ENCODE measurements at regions not wholly inside any gene's neighbourhood (a gene's known extent, or its start where the extent isn't known, plus 50 kb on each side); places are given as distances from the start of the nearest gene placed in this dataset.

DNA sequence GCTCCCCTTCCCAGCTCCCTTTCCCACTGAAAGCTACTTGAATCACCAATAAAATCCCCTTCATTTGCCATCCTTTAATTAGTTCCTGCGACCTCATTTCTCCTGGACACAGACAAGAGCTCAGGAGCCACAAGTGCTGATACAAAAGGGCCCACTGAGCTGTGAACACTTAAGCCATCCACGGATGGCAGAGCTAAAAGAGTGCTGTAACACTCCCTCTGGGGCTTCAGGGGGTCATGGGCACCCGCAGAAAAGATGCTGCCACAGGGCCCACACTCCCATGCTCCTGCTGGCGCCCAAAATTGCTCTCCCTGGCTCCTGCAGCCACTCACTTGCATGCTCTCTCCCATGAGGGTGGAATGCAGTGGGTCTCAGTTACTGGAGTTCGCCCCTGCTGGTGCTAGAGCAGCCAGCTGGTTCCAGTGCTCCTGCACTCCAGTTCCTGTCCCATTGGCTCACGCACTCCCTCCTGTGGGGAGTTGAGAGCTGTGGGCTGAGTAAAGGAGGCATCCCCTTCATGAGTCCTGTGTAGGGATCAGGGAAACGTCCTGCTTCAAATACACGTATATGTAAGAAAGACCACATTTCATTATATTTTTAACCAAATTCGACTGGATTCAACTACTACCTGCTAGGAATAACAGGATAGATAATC, 1291.0 kb downstream of the ARAP2 start:
- ATAC-seq (peak; percentile 74), DNase-seq (peak; percentile 74)
- Histone ChIP-seq H3K79me2 (ENCODE audit: low read length) (no peaks in the 10 kb centered on the region), H3K27me3 (ENCODE audit: low read length) (no peaks in the 10 kb centered on the region), H3K9me2 (replicated peaks; ENCODE audit: low read length) (no peaks in the 10 kb centered on the region), H3K36me3 (ENCODE audit: low read depth, low read length) (no peaks in the 10 kb centered on the region), H3K27ac (ENCODE audit: low read length) (no peak overlapping the region), H4K20me1 (ENCODE audit: low read length) (no peaks in the 10 kb centered on the region), H3K4me3 (ENCODE audit: low read length) (no peak overlapping the region), H3K9me3 (ENCODE audit: low read length) (no peaks in the 10 kb centered on the region), H3F3A (ENCODE audit: low read length, unreplicated experiment) (no peaks in the 10 kb centered on the region), H3K4me1 (ENCODE audit: insufficient read depth, low read length) (no peaks in the 10 kb centered on the region), H3K9ac (ENCODE audit: low read length) (no peak overlapping the region), H2AFZ (ENCODE audit: low read length) (peak overlapping the region; percentile 13; the same call in 1 of the 2 replicates), H3K4me2 (ENCODE audit: low read length) (no peak overlapping the region)
- CTCF ChIA-PET, result interaction anchor here (0.6 kb wide), 1 partner anchor 461 kb away, joined by 7 read pairs; no protein-coding TSS in a partner anchor
- POLR2A ChIA-PET (ENCODE audit: unreplicated experiment), result no interaction called here
- TF ChIP-seq, protein P1, sequence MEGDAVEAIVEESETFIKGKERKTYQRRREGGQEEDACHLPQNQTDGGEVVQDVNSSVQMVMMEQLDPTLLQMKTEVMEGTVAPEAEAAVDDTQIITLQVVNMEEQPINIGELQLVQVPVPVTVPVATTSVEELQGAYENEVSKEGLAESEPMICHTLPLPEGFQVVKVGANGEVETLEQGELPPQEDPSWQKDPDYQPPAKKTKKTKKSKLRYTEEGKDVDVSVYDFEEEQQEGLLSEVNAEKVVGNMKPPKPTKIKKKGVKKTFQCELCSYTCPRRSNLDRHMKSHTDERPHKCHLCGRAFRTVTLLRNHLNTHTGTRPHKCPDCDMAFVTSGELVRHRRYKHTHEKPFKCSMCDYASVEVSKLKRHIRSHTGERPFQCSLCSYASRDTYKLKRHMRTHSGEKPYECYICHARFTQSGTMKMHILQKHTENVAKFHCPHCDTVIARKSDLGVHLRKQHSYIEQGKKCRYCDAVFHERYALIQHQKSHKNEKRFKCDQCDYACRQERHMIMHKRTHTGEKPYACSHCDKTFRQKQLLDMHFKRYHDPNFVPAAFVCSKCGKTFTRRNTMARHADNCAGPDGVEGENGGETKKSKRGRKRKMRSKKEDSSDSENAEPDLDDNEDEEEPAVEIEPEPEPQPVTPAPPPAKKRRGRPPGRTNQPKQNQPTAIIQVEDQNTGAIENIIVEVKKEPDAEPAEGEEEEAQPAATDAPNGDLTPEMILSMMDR (conservative IDR thresholded peaks at IDR 0.05; ENCODE audit: low read depth, low read length), result peak; percentile 67
- no peak for TF ChIP-seq EZH2 (IDR thresholded peaks at IDR 0.05; ENCODE audit: low read length, unreplicated experiment)
- intact Hi-C loops (cut with micrococcal nuclease), result loop anchor here (10.0 kb wide), 1 partner anchor 188 kb away; no protein-coding TSS in a partner anchor
- BruUV-seq (replicated peaks), result no TSS peak

DNA sequence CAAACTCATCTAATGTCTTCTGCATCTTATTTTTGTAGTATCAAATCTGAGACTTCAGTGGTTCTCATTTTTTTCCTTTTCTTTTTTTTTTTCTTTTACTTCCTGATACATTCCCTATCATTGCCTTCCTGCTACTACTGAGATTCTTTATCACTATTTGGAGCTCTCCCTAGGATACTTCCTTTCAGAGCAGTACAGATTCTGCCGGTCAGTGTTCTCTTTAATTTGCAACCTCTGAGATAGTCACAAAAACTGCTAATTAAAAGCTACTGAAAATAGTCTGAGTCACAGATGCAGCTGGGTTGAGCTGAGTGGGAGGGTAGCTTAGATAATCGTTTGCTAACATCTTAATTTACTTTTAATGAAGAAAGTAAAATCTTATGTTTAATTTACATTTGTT, 1279.7 kb downstream of the ARAP2 start:
- ATAC-seq, result no peak
- BruUV-seq (replicated peaks), result no TSS peak
- Histone ChIP-seq H3K9me3 (ENCODE audit: low read length) (no peaks in the 10 kb centered on the region), H3K4me1 (ENCODE audit: insufficient read depth, low read length) (no peaks in the 10 kb centered on the region), H3K27me3 (ENCODE audit: low read length) (no peaks in the 10 kb centered on the region), H3K9me2 (replicated peaks; ENCODE audit: low read length) (no peaks in the 10 kb centered on the region), H3K36me3 (ENCODE audit: low read depth, low read length) (no peaks in the 10 kb centered on the region), H3K27ac (ENCODE audit: low read length) (no peak overlapping the region), H3F3A (ENCODE audit: low read length, unreplicated experiment) (no peaks in the 10 kb centered on the region), H2AFZ (ENCODE audit: low read length) (no peak overlapping the region), H3K4me2 (ENCODE audit: low read length) (no peak overlapping the region), H3K79me2 (ENCODE audit: low read length) (no peaks in the 10 kb centered on the region), H3K9ac (ENCODE audit: low read length) (no peak overlapping the region), H3K4me3 (ENCODE audit: low read length) (no peak overlapping the region), H4K20me1 (ENCODE audit: low read length) (no peaks in the 10 kb centered on the region)
- ChIA-PET POLR2A (ENCODE audit: unreplicated experiment) (no interaction called here), CTCF (no interaction called here)
- TF ChIP-seq EZH2phosphoT487 (IDR thresholded peaks at IDR 0.05; ENCODE audit: borderline replicate concordance, low read length) (no peak), EZH2 (IDR thresholded peaks at IDR 0.05; ENCODE audit: low read length, unreplicated experiment) (no peak)
- TF ChIP-seq, protein P1 (conservative IDR thresholded peaks at IDR 0.05; ENCODE audit: low read depth, low read length), result no peak
- no peak for DNase-seq
- intact Hi-C loops (cut with micrococcal nuclease), result no loop called here

DNA sequence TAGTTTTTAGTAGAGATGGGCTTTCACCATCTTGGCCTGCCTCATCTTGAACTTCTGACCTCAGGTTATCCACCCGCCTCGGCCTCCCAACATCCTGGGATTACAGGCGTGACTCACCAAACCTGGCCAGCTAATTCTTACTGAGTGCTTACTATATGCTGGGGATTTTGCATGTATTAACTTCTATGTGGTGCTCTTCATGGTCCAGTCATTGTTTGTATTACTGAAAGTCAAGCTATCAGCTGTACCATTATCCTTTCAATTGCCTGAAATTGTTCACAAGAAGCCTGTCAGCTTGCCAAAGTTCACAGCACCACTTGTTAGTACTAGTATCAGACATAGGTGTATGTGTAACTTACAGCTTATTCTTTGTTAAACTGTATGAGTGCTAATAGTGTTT, 1272.1 kb downstream of the ARAP2 start:
- Histone ChIP-seq H3K4me2 (ENCODE audit: low read length) (no peak overlapping the region), H4K20me1 (ENCODE audit: low read length) (no peaks in the 10 kb centered on the region), H3K27ac (ENCODE audit: low read length) (no peak overlapping the region), H3K9me3 (ENCODE audit: low read length) (no peaks in the 10 kb centered on the region), H3K4me3 (ENCODE audit: low read length) (no peak overlapping the region), H3K36me3 (ENCODE audit: low read depth, low read length) (no peaks in the 10 kb centered on the region), H3K9me2 (replicated peaks; ENCODE audit: low read length) (no peaks in the 10 kb centered on the region), H3K27me3 (ENCODE audit: low read length) (no peaks in the 10 kb centered on the region), H3K79me2 (ENCODE audit: low read length) (no peaks in the 10 kb centered on the region), H3F3A (ENCODE audit: low read length, unreplicated experiment) (no peaks in the 10 kb centered on the region), H3K4me1 (ENCODE audit: insufficient read depth, low read length) (peaks cover 4% of the 10 kb centered on the region; the same call in 1 of the 2 replicates), H2AFZ (ENCODE audit: low read length) (no peak overlapping the region), H3K9ac (ENCODE audit: low read length) (no peak overlapping the region)
- ATAC-seq, result peak; percentile 24; the same call in 1 of the 2 replicates
- DNase-seq, result peak; percentile 45
- intact Hi-C loops (cut with micrococcal nuclease), result no loop called here
- ChIA-PET CTCF (no interaction called here), POLR2A (ENCODE audit: unreplicated experiment) (no interaction called here)
- no TSS peak for BruUV-seq (replicated peaks)
- TF ChIP-seq, protein P1 (conservative IDR thresholded peaks at IDR 0.05; ENCODE audit: low read depth, low read length), result no peak
- TF ChIP-seq EZH2phosphoT487 (IDR thresholded peaks at IDR 0.05; ENCODE audit: borderline replicate concordance, low read length), result no peak
- no peak for TF ChIP-seq EZH2 (IDR thresholded peaks at IDR 0.05; ENCODE audit: low read length, unreplicated experiment)
